HCT116 (cell line): ENCODE measurements at regions not wholly inside any gene's neighbourhood (a gene's known extent, or its start where the extent isn't known, plus 50 kb on each side); places are given as distances from the start of the nearest gene placed in this dataset.

ENCODE experiments used
- ATAC-seq: fragments of 200-7000 bp; cut with Tn5 transposase; 2 replicates; pipeline ENCODE4 v1.9.1; 2020; ENCODE audit warnings: mild to moderate bottlenecking, moderate library complexity
- BruUV-seq: library from RNA; stranded (reverse); fragments of 400-500 nt; replicated peaks from 2 replicates; lab custom pipeline; 2021; lab: Mats Ljungman, UMichigan
- CTCF ChIA-PET: fragments of 300-600 bp; sonication (Branson Sonifier 250); formaldehyde crosslinking; loops from one replicate; lab custom pipeline; 2021; ENCODE audit warnings: antibody characterized with exemption; lab: Charles Lee
- POLR2A ChIA-PET: fragments of 300-600, 350-600 bp; sonication (Branson Sonifier 250); formaldehyde crosslinking; loops from one replicate; lab custom pipeline; 2021; ENCODE audit warnings: antibody characterized with exemption; lab: Charles Lee
- RAD21 ChIA-PET, 2 experiments: fragments of 300-600 bp; sonication (Branson Sonifier 250); formaldehyde crosslinking; loops; one replicate each; lab custom pipeline; 2023; ENCODE audit warnings: low total read pairs in 2 of 2; ENCODE audit not compliant: uncharacterized antibody in 2 of 2, unreplicated experiment in 2 of 2, low non-redundant PET in 1 of 2; lab: Charles Lee
- DNase-seq: peaks from one replicate; pipeline ENCODE4 v3.0.0-alpha.2; 2010; ENCODE audit warnings: low read depth, low spot score
- H2AFZ ChIP-seq: fragments of 200-600 bp; shearing (Covaris generic), sonication (generic); 2 replicates; pipeline ENCODE4 v1.6.1; 2017; ENCODE audit warnings: low read depth, mixed run types, mixed read lengths, antibody characterized with exemption, low read length; ENCODE audit not compliant: poor library complexity, severe bottlenecking
- H3K27ac ChIP-seq: 2 replicates; pipeline ENCODE4 v1.5.1; 2012; ENCODE audit warnings: low read depth, low read length
- H3K27me3 ChIP-seq: fragments of 200-600 bp; sonication (generic); 2 replicates; pipeline ENCODE4 v1.6.1; 2016; ENCODE audit warnings: mixed run types, low read length, mixed read lengths; ENCODE audit not compliant: insufficient read depth
- H3K36me3 ChIP-seq, 2 experiments: fragments of 200-500 bp in 1 of 2; fragments of 200-600 bp in 1 of 2; sonication (Bioruptor generic) in 1 of 2; sonication (generic) in 1 of 2; 2 replicates each; pipeline versions ENCODE4 v1.5.1 to v1.6.1; 2014 to 2016; ENCODE audit warnings: low read length in 2 of 2, inconsistent platforms in 1 of 2, mixed read lengths in 1 of 2, mixed run types in 1 of 2; ENCODE audit not compliant: insufficient read depth in 2 of 2, control insufficient read depth in 1 of 2
- H3K4me1 ChIP-seq, 2 experiments: fragments of 200-600 bp in 1 of 2; sonication (generic) in 1 of 2; 2 replicates each; pipeline versions ENCODE4 v1.5.1 to v1.6.1; 2012 to 2017; ENCODE audit warnings: low read length in 2 of 2, inconsistent platforms in 1 of 2, mild to moderate bottlenecking in 1 of 2, mixed read lengths in 1 of 2, mixed run types in 1 of 2, moderate library complexity in 1 of 2; ENCODE audit not compliant: insufficient read depth in 2 of 2, control insufficient read depth in 1 of 2
- H3K4me2 ChIP-seq: fragments of 200-600 bp; sonication (generic); 2 replicates; pipeline ENCODE4 v1.6.1; 2017; ENCODE audit warnings: mixed run types, low read length, mixed read lengths
- H3K4me3 ChIP-seq, 2 experiments: fragments of 200-600 bp in 1 of 2; sonication (generic) in 1 of 2; replicated peaks in 1 of 2; 2 replicates each; pipeline ENCODE4 v1.5.1; 2011 to 2016; ENCODE audit warnings: low read length in 2 of 2, control low read depth in 1 of 2, low read depth in 1 of 2, mild to moderate bottlenecking in 1 of 2, mixed read lengths in 1 of 2, mixed run types in 1 of 2
- H3K79me2 ChIP-seq: fragments of 200-600 bp; sonication (generic); 2 replicates; pipeline ENCODE4 v1.6.1; 2017; ENCODE audit warnings: mild to moderate bottlenecking, mixed run types, low read length, moderate library complexity, mixed read lengths; ENCODE audit not compliant: insufficient read depth
- H3K9ac ChIP-seq: fragments of 200-600 bp; sonication (generic); 2 replicates; pipeline ENCODE4 v1.6.1; 2016; ENCODE audit warnings: low read length, mixed read lengths
- H3K9me2 ChIP-seq: fragments of 200-600 bp; sonication (generic), shearing (Covaris generic); 2 replicates; pipeline ENCODE4 v1.6.1; 2017; ENCODE audit warnings: mixed run types, mild to moderate bottlenecking, moderate library complexity; ENCODE audit not compliant: insufficient read depth
- H3K9me3 ChIP-seq, 2 experiments: fragments of 200-500 bp in 1 of 2; fragments of 200-600 bp in 1 of 2; sonication (Bioruptor generic) in 1 of 2; sonication (generic) in 1 of 2; 2 replicates each; pipeline ENCODE4 v1.6.1; 2014 to 2017; ENCODE audit warnings: low read length in 2 of 2, mixed read lengths in 2 of 2, inconsistent platforms in 1 of 2, low read depth in 1 of 2, mild to moderate bottlenecking in 1 of 2, mixed run types in 1 of 2, moderate library complexity in 1 of 2; ENCODE audit not compliant: control insufficient read depth in 1 of 2, insufficient read depth in 1 of 2
- H4K20me1 ChIP-seq: fragments of 200-600 bp; sonication (generic), shearing (Covaris generic); 2 replicates; pipeline ENCODE4 v1.6.1; 2017; ENCODE audit warnings: mixed run types, mild to moderate bottlenecking, moderate library complexity; ENCODE audit not compliant: insufficient read depth
- CEBPB ChIP-seq: IDR thresholded peaks from 2 replicates; pipeline ENCODE4 v1.6.1; 2012; ENCODE audit warnings: low read depth
- EGR1 ChIP-seq: IDR thresholded peaks from 2 replicates; pipeline ENCODE4 v1.6.1; 2012; ENCODE audit warnings: low read depth
- ELF1 ChIP-seq: IDR thresholded peaks from 2 replicates; pipeline ENCODE4 v1.6.1; 2012; ENCODE audit warnings: low read depth, borderline replicate concordance
- EZH2 ChIP-seq: fragments of 200-600 bp; sonication (generic); IDR thresholded peaks from 2 replicates; pipeline ENCODE4 v1.6.1; 2017; ENCODE audit warnings: antibody characterized with exemption, mixed run types
- FOSL1 ChIP-seq: IDR thresholded peaks from 2 replicates; pipeline ENCODE4 v1.6.1; 2012; ENCODE audit warnings: low read depth
- MAX ChIP-seq: IDR thresholded peaks from 2 replicates; pipeline ENCODE4 v1.6.1; 2012
- POLR2A ChIP-seq: IDR thresholded peaks from 2 replicates; pipeline ENCODE4 v1.7.0; 2011; ENCODE audit warnings: borderline replicate concordance; ENCODE audit not compliant: insufficient read depth, insufficient read length; ENCODE audit errors: extremely low read depth
- POLR2AphosphoS5 ChIP-seq: IDR thresholded peaks from 2 replicates; pipeline ENCODE4 v1.6.1; 2011; ENCODE audit warnings: mild to moderate bottlenecking, low read depth, low read length, moderate library complexity
- RAD21 ChIP-seq: IDR thresholded peaks from 2 replicates; pipeline ENCODE4 v1.6.1; 2012; ENCODE audit warnings: low read depth, mild to moderate bottlenecking
- SP1 ChIP-seq: IDR thresholded peaks from 2 replicates; pipeline ENCODE4 v1.6.1; 2012; ENCODE audit warnings: low read depth
- TCF7L2 ChIP-seq: IDR thresholded peaks from 2 replicates; pipeline ENCODE4 v1.7.0; 2011; ENCODE audit warnings: borderline replicate concordance, inconsistent platforms; ENCODE audit not compliant: insufficient read depth, insufficient read length; ENCODE audit errors: extremely low read depth
- YY1 ChIP-seq: IDR thresholded peaks from 2 replicates; pipeline ENCODE4 v1.6.1; 2011; ENCODE audit warnings: low read length, low read depth, moderate library complexity, mild to moderate bottlenecking; ENCODE audit not compliant: insufficient replicate concordance; ENCODE audit errors: extremely low read depth
- ZBTB33 ChIP-seq: IDR thresholded peaks from 2 replicates; pipeline ENCODE4 v1.6.1; 2011; ENCODE audit warnings: mild to moderate bottlenecking, low read length, moderate library complexity; ENCODE audit not compliant: insufficient replicate concordance; ENCODE audit errors: extremely low read depth
- ZFX ChIP-seq: fragments of 450-650 bp; IDR thresholded peaks from 2 replicates; pipeline ENCODE4 v1.6.1; 2017
- ZNF274 ChIP-seq: fragments of 200-500 bp; sonication (Bioruptor generic); IDR thresholded peaks from 2 replicates; pipeline ENCODE4 v1.6.1; 2014; ENCODE audit warnings: mild to moderate bottlenecking, low read depth, low read length, inconsistent platforms
- intact Hi-C: fragments of 100-400 bp; cut with micrococcal nuclease; formaldehyde crosslinking; loops from 2 replicates; pipeline ENCODE4 v1.10.0; 2022

- H3K9me3 ChIP-seq = no peaks in the 10 kb centered on the region
- BruUV-seq = no TSS peak
- POLR2A ChIA-PET = no interaction called here
- CTCF ChIA-PET = no interaction called here
- H3K4me2 ChIP-seq = no peak overlapping the region
- RAD21 ChIA-PET = no interaction called here
- H3K27me3 ChIP-seq = peaks cover 9% of the 10 kb centered on the region; the same call in 1 of the 2 replicates
- H3K4me1 ChIP-seq = no peaks in the 10 kb centered on the region
- H3K36me3 ChIP-seq = no peaks in the 10 kb centered on the region
- no peak overlapping the region for H3K4me3 ChIP-seq
- H3K9ac ChIP-seq = no peak overlapping the region
- no peaks in the 10 kb centered on the region for H4K20me1 ChIP-seq
- DNase-seq (no peak), ATAC-seq (no peak)
- intact Hi-C loops = no loop called here
- no peaks in the 10 kb centered on the region for H3K79me2 ChIP-seq
- TF ChIP-seq FOSL1 (no peak), TCF7L2 (no peak), ZNF274 (no peak), EZH2 (no peak), ZFX (no peak), MAX (no peak)
- H3K9me2 ChIP-seq = no peaks in the 10 kb centered on the region
- no peak overlapping the region for H2AFZ ChIP-seq
- no peak overlapping the region for H3K27ac ChIP-seq
Observed at GRCh38 chr1:55993646-55994318, 585.6 kb downstream of the PLPP3 start.

- CTCF ChIA-PET = no interaction called here
- H4K20me1 ChIP-seq = no peaks in the 10 kb centered on the region
- RAD21 ChIA-PET = no interaction called here
Observed at GRCh38 chr1:55990007-55990406, 589.4 kb downstream of the PLPP3 start.

More at GRCh38 chr1:55990007-55990406, 589.4 kb downstream of the PLPP3 start:
- Histone ChIP-seq H3K36me3 (no peaks in the 10 kb centered on the region), H3K9me2 (no peaks in the 10 kb centered on the region), H3K9ac (no peak overlapping the region), H3K4me1 (no peaks in the 10 kb centered on the region), H3K4me2 (no peak overlapping the region), H3K27ac (no peak overlapping the region), H3K9me3 (no peaks in the 10 kb centered on the region), H3K4me3 (no peak overlapping the region), H3K79me2 (no peaks in the 10 kb centered on the region), H3K27me3 (peaks cover 9% of the 10 kb centered on the region), H2AFZ (no peak overlapping the region)
- TF ChIP-seq RAD21 (no peak), MAX (no peak), POLR2AphosphoS5 (no peak), YY1 (no peak), ELF1 (no peak), EGR1 (no peak), CEBPB (no peak), TCF7L2 (no peak), SP1 (no peak), ZBTB33 (no peak), POLR2A (no peak)
- POLR2A ChIA-PET = no interaction called here
- DNase-seq (no peak), ATAC-seq (no peak)
- intact Hi-C loops = no loop called here
- BruUV-seq = no TSS peak
